ENCODE measurements at regions not wholly inside any gene's neighbourhood (a gene's known extent, or its start where the extent isn't known, plus 50 kb on each side); places are given as distances from the start of the nearest gene placed in this dataset.
"Not testable (repeated sequence)": the region's sequence is repeated elsewhere in the genome, so short reads cannot be mapped to it uniquely, and the experiment has no call there.

DNA sequence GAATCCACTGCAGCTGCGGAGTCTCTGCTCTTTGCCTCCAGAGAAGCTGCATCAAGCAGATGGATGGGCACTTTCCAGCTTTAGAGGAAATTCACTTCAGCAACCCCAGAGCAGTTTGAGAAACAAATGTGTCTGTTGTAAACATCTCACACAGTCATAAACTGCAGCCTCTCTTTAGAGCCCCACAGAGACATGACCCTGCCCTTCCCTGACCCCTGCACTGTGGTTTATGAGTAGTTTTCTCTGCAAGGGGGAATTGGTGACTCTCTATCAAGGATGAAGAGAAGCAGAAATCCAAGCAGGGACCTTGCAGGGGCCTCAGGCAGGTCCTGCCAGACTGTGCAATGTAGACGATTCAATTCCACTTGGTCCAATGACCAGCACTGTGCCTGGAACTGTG, 160.2 kb downstream of the SH2D4B start:
- DNase-seq (ENCODE audit: low spot score): no peak

DNA sequence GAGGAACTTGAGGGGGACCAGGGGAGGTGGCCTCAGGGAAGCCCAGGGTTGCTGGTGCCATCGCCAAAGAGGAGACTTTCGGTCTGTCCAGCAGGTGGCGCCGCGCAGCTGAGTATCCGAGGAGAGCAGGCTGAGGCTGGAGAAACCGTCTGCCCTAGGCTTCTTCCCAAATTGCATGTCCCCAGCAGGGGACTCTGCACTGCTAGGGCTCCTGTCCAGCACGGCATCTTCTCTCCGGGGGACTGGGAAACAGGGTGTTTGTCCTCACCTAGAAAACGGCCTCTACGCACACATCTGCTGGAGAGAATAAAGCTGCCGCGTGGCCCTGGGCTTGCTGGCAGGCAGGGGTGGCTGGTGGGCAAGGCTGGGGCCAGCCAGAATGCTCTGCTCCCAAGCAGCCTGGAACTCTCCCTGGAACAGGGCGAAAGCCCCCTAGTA, 161.9 kb downstream of the SH2D4B start:
- peak; percentile 29 for DNase-seq (ENCODE audit: low spot score)

DNA sequence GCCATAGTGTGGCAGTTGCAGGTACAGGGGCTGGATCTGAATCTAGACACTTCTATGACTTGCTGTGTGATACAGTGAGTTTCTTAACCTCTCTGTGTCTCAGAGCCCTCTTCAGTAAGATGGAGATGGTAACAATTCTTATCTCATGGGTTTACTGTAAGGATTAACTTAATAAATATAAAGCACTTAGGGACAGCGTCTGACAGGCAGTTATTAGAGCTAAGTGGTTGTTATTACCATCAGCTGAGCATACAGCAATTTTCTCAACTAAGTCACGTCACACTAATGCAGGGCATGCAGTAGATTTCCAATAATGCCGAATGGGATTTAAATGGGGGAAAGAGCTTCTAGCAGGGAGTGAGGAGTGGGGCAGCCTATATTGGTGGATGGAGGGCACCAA, 162.6 kb downstream of the SH2D4B start:
- no peak for DNase-seq (ENCODE audit: low spot score)

DNA sequence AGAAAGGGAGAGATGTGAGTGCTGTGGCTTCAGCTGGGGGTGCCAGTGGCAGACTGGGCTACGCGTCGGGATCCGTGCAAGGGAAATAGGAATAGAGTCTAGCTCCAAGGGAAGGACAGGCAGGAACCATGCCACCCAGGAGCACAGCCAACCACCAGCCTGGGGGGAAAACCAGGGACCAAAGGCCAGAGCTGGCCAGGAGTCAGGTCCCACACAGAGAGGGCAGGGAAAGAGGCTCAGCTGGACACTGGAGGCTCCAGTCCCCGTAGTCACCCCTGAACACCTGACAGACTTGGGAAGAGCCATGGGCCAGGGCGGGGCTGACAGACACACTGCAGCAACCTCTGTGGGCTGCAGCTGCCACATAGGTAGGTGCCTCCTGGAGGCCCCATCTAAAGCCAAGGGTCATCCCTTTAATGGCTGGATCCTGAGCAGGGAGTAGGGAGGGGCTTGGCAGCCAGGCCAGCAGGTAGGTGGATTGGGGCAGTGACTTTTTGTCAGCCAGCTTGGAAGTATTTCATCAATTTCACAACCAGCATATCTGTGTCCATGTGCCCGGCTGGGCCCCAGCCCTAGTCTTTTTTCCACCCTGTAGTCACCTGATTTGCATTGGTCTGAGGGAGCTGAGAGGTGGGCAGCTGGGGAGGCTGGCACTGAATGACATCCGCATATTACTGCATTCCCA, 163.2 kb downstream of the SH2D4B start:
- DNase-seq (ENCODE audit: low spot score): no peak

DNA sequence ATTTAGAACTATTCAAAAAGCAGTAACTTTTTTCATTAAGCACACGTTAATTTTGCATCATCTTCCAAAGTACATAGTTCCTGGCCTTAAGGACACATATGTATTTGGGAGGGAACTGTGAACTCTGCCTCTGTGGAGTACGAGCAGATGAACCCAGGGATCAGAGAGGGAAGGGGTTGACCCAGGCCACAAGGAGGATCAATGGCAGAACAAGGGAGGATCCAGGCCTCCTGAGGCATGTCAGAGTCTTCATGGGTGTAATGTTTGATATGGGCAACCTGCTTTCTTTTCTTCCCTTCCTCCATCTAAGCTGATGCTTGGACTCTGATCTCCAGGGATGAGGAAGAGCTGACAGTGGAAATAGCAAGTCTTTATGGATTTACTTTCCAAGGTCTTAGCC, 164.0 kb downstream of the SH2D4B start:
- no peak for DNase-seq (ENCODE audit: low spot score)

DNA sequence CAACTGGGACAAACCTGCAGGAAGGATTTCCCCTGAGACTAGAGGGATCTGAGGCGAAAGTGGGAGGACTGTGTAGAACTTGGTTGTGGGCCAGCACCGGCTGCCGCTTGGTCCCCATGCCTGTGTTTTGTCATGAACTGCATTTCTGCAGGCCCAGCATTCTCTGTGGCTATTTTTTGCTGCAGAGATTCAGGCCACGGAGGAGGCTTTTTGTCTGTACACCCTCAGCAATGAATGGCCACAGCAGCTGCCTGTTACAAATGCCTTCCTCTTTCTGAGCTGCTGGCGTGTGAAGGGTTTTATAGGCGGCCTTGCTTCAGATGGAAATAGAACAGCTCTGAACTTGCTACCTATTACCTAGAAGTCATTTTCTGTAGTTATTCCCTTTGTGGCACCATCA, 164.4 kb downstream of the SH2D4B start:
- DNase-seq (ENCODE audit: low spot score): no peak

DNA sequence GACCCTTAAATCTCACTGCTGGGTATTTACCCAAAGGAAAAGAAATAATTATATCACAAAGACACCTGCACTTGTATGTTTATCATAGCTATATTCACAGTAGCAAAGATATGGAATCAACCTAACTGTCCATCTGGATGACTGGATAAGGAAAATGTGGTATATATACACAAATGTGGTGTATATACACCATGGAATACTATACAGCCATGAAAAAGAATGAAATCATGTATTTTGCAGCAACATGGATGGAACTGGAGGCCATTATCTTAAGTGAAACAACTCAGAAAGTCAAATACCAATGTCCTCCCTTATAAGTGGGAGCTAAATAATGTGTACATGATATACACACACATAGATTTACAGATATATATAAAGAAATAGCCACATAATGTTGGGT, 168.2 kb downstream of the SH2D4B start:
- DNase-seq (ENCODE audit: low spot score): no peak

DNA sequence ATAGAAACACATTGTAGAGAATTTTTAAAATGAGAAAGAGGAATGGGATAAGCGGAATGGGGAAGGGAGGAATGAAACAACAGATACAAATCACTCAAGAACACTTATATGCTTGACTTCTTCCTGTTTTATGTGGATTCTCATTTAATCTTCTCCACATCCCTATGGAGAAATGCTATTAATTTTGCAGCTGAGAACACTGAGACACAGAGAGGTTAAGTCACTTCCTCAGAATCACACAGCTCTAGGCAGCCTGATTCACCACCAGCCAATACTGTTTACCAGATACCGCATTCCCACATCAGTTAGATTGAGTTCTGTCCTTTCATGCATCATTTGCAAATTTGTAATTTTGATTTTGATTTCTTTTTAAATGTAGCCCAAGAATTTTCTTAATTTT, 170.5 kb downstream of the SH2D4B start:
- no peak for DNase-seq (ENCODE audit: low spot score)

DNA sequence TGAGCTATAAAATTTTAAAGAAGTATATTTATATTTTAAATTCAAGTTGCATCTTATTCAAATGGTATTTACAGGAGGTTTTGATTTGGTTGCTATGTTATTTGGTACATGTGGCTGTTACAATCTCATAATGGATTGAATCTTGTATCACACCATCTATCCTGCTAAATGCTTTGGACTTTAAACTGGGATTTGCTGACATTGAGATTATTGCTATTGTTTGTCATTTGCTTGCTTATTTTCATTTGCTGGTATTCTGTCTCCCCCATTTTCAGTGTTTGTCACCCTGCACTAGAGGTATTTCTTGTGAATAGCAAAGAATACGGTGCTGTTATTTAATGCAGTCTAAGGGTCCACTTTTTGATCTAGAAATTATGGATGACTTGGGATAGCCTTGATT, 171.1 kb downstream of the SH2D4B start:
- DNase-seq (ENCODE audit: low spot score): no peak

DNA sequence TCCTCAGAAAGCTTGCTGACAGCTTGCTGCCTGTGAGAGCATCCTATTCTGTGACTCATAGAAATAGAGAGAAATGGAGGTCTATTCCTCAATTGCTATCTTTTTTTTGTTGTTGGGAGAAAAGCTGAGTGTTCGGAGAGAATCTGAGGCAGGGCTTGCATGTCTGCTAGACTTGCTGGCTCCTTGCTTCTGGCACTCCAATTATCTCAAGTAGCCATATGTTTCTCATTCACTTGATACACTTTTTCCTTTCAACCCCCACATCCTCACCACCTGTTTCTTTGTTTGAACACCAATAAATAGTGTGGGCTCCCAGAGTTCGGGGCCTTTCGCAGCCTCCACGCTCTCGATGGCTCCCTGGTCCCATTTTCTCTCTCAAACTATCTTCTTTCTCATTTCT, 172.2 kb downstream of the SH2D4B start:
- no peak for DNase-seq (ENCODE audit: low spot score)

DNA sequence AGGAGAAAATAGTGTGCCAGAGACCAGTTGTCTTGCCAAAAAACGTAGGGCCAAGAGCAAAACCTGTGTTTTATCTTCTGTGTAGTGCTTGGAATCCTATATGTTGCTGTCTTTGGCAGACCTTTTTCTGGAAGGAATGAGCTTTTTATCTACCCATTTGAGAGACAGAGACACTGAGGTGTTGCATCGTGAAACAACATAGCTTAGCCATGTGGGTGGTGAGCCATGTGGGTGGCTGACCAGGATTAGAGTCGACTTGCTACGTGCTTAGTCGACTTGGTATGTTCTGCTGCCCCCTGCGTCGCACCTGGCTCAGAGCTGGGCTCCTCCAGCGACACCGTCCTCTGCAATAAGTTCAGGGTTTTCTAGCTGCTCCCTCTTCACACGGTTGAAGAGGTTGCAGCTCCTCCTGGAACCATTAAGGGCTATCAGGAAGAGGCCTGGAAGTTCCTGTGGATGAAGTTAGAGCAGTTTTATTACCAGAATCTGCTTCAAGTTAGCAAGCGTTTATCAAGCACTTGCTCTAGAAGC, 175.8 kb downstream of the SH2D4B start:
- no peak for DNase-seq (ENCODE audit: low spot score)

DNA sequence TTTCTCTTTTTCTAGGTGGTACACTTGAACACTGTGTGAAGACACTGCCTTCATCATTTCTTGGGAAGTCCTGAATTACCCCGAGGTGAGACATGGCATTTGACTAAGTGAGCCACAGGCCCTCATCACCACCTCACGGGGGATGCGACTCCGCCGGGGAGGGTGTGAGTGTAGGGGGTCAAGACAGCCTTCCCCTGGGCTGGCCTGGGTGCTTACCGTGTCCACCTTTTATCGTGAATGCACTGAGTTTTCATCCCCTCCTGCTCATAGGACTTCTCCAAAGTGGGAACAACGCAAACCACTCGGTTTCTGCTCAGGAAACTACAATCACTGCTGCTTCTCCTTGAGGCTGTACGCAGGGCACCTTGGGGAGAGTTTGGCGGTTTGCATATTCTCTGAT, 176.9 kb downstream of the SH2D4B start:
- DNase-seq (ENCODE audit: low spot score): no peak

DNA sequence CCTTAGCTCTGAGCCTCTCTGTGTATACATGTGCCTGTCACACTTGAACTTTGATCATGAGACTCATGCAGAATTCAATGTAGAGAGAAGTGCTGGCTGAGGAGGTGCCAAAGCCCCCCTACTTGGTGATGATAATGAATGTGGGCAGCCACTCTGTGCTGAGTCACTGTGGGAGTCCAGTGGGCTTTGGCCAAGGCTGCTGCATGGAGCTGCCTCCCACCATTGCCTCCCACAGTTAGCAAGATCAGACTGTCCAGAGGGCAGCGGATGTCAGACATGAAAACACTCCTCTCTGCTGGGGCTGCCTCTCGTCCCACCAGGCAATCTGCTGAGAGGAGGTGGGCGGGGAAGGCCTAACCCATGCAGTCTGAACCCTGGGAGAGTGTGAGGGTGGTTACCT, 180.3 kb downstream of the SH2D4B start:
- no peak for DNase-seq (ENCODE audit: low spot score)

DNA sequence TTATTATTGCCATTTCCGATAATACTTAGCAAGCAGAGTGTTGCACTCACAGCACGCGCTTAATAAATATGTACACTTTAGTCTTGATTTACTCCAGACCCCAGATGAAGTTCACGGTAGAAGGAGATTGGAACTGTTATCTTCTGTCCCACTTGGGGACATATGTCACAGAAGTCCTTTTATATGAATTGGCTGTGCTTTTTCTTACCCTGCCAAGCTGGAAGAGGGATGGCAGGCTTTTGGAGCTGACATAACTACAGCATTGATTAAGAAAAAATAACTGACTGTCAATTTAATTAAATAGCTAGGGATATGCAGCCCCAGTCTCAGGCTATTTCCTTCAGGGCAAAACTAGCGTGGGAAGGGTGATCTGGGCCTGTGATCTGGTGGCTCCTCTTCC, 182.2 kb downstream of the SH2D4B start:
- no peak for DNase-seq (ENCODE audit: low spot score)

DNA sequence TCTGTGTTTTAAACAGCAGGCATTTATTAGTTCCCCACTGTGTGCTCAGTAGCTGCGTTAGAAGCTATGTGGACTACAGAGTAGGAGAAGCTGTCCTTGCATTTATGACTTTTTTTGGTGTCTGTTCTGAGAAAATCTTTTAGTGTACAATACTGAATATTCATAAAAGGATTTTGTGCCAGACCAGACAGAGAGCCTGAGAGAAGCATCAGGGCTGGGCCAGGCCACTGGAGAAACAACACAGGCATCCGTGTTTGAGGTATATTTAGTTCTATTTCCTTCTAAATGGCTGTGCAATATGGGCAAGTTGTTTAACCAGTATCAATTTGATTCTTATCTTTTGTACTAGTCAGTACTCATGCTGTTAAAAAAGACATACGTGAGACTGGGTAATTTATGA, 182.8 kb downstream of the SH2D4B start:
- DNase-seq (ENCODE audit: low spot score): no peak

DNA sequence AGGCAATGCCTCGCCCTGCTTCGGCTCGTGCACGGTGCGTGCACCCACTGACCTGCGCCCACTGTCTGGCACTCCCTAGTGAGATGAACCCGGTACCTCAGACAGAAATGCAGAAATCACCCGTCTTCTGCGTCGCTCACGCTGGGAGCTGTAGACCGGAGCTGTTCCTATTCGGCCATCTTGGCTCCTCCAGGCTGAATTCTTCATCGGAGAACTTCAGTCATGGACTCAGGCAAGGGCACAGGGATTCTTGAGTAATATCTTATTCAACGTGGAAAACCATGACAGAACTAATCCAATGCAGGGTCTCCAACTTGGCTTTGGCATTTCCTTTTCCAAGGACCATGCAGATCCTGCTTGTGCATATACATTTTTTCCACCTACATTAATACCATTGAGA, 190.7 kb downstream of the SH2D4B start:
- DNase-seq (ENCODE audit: low spot score): not testable (repeated sequence)

DNA sequence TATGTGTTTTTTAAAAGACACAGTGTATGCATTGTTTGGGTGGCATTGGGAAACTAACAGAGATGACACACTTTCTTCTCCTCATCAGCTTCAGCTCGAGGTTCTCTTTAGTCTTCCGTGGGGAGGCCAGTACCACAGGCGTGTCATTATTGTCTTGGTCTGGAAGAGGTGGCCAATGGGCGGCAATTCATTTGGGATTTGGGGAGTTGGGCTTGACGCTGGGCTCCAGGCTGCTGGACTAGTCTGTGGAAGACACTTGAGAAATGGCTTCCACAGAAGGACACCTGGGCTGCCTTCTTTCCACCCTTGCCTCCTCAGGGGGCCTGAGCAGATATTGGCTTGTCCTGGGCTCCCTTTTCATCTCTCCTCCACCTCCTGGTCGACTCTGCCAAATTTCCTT, 192.2 kb downstream of the SH2D4B start:
- no peak for DNase-seq (ENCODE audit: low spot score)

DNA sequence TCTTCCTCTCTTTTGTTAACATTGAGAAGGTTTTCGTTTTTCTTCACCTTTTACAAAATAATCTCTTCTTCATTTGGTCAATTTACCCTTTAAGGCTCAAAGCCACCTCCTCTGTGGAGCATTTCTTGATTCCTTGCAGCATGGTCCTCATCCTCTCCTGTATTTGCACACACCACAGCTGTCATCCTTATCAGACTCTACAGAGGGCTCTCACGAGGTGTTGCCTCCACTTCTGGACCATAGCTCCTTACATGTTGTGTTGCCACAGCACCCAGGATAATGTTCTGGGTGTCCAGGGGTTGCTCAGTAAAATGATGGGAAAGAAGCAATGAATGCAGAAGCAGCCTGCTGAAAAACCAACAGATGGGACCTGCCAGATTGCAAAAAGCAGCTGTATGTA, 192.8 kb downstream of the SH2D4B start:
- no peak for DNase-seq (ENCODE audit: low spot score)

DNA sequence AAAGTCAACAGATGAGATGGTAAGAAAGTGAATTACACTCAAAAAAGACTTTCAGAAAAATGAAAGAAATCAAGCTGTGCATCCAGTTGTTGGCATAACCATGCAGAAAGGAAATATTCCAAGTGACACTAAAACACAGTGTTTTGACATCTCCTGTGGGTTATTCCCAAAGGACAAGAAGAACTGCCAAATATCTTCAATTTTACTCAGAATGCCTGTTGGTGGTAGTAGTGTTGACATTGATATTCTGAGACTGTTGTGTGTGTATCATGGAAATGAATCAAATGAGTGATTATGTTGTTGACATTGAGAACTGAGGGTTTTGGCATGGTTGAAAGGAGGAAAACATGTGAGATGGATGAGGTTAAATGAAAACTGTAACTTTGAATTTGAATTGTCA, 196.9 kb downstream of the SH2D4B start:
- no peak for DNase-seq (ENCODE audit: low spot score)

DNA sequence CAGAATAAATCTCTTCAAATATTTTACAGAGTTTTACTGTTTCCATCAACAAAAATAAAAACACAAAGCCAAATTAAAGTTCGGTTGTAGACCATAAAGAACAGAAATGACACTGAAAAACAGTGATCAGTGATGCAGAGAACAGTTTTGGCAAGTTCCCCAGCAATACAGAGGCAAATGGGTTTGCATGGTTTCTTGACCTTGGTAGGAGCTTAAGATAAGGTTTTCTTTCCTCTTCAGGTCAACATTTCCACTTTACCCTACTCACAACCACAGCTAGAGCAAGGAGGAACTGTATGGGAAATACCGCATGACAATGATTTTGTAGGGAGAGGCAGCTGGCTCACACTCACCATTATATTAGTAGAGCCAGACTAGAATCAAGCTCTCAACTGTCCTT, 199.5 kb downstream of the SH2D4B start:
- DNase-seq (ENCODE audit: low spot score): no peak

DNA sequence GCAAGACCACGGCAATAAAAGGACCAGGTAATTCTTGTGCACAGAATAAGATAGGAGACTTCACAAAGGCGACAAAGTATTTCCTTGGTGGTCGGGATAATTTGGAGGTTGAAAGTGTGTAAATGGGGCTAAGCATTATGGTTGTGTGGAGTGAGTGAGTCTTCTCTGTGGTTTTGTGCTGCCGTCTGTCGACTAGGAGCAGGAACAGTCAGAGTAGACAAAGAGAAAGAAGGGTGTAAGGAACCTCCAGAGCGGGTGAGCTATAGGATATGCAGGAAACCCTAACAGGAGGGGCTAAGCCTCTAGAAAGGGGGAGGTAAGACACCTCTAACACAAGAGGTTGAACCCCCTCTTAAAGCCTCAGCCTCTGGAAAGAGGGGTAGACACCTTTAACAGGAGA, 201.6 kb downstream of the SH2D4B start:
- DNase-seq (ENCODE audit: low spot score): no peak

DNA sequence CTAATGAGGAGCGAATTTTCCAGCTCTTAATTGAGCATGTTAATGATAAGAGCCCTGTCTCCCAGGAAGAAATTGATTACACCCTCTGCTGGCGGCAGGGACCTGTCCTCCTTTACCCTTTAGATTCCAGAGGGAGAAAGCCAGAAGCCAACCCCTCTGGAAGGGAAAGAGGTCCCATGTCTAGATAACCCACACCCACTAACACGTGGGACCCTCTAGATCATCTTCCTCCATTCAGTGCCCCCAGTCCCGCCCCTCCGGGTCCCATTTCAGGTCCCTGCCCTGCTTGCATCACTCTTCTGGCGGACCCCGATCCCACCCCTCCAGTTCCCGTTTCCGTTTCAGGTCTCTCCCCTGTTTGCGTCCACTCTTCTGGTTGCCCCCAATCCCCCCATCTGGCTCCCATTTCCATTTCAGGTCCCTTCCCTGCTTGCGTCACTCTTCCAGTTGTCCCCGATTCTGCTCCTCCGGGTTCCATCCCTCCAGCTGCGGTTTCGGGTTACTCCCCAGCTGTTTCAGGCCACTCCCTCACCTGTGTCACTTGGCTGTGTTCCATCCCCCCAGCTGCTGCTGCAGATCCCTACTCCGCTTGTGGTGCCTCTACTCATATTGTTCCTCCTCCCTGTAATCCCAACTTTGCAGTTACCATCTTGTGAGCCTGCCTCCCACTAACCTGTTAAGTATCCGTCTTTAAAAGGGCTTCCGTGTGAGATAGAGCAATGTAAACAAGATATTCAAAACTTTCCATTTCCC, 202.4 kb downstream of the SH2D4B start:
- no peak for DNase-seq (ENCODE audit: low spot score)

DNA sequence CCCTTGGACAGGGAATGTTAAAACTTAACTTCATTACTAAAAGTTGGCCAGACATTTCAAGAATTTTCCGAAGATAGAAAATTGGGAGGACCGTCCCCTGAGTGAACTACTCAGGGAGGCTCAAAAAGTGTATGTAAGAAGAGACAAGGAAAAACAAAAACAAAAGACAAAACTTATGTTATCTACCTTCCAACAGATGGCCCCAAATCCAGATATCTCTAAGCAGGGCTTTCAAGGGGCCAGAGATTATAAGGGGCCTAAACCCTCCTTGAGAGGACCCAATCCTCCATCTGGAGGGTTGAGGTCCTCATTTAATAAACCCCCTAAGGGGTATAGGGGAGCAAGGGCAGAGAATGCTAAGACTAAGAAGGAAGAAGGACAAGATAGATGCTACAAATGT, 203.6 kb downstream of the SH2D4B start:
- DNase-seq (ENCODE audit: low spot score): no peak

DNA sequence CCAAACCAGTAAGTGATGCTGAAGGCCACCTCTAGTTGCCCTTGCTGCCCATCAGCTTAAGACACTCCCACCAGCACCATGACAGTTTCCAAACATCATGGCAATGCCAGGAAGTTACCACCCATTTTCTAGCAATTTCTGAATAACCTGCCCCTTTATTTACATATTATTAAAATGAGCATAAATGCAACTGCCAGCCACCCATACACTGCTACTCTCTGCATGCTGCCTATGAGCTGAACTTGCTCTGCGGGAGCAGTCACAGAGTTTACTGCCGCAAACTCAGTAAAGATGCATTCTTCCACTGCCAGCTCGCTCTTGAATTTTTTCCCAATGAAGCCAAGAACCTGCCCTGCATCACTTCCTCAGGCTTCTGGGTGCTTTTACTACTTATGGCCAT, 212.6 kb downstream of the SH2D4B start:
- DNase-seq (ENCODE audit: low spot score): no peak

All from hematopoietic multipotent progenitor cell treated with erythropoietin and hydrocortisone succinate and interleukin-3 and kit ligand, for 17 days (in vitro differentiated cells).